ENCODE measurements at regions not wholly inside any gene's neighbourhood (a gene's known extent, or its start where the extent isn't known, plus 50 kb on each side); places are given as distances from the start of the nearest gene placed in this dataset.

DNA sequence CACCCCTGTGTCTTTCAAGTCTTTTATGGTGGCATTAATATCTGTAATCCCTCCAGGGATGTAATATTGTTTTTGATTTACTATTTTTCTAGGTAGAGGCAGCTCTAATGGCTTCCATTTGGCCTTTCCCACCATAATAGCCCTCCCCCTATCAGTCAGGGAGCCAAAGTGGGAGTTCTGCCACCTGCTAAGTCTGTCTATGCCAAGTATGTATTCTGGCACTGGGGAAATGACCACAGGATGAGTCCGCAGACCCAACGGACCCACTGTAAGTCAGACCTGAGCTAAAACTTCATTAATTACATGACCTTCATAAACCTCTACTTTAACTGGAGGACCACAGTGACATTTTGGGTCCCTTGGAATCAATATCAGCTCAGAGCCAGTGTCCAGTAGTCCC lies 77.1 kb downstream of the GBP6 start (continued):
- no peak for TF ChIP-seq TEF (CRISPR knock-in tag; IDR thresholded peaks at IDR 0.05)
- no peak for TF ChIP-seq ZNF75D (CRISPR knock-in tag; IDR thresholded peaks at IDR 0.05; ENCODE audit: borderline replicate concordance)
- TF ChIP-seq CENPT (CRISPR knock-in tag; IDR thresholded peaks at IDR 0.05; ENCODE audit: low read depth), result no peak
- TF ChIP-seq, protein P1, sequence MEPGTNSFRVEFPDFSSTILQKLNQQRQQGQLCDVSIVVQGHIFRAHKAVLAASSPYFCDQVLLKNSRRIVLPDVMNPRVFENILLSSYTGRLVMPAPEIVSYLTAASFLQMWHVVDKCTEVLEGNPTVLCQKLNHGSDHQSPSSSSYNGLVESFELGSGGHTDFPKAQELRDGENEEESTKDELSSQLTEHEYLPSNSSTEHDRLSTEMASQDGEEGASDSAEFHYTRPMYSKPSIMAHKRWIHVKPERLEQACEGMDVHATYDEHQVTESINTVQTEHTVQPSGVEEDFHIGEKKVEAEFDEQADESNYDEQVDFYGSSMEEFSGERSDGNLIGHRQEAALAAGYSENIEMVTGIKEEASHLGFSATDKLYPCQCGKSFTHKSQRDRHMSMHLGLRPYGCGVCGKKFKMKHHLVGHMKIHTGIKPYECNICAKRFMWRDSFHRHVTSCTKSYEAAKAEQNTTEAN (CRISPR knock-in tag; conservative IDR thresholded peaks at IDR 0.05), result no peak
- no peak for TF ChIP-seq ZKSCAN8 (CRISPR knock-in tag; IDR thresholded peaks at IDR 0.05; ENCODE audit: borderline replicate concordance)
- TF ChIP-seq LCORL (IDR thresholded peaks at IDR 0.05), result no peak
- no peak for TF ChIP-seq LCORL (CRISPR knock-in tag; IDR thresholded peaks at IDR 0.05)
- TF ChIP-seq HES4 (CRISPR knock-in tag; IDR thresholded peaks at IDR 0.05; ENCODE audit: borderline replicate concordance), result no peak
- TF ChIP-seq MYNN (CRISPR knock-in tag; IDR thresholded peaks at IDR 0.05; ENCODE audit: low read depth), result no peak

- Histone ChIP-seq H3K9me3 (ENCODE audit: low read length) (no peaks in the 10 kb centered on the region), H3K9ac (ENCODE audit: insufficient read depth, low read depth, low read length) (no peak overlapping the region), H3K4me2 (ENCODE audit: low read depth, low read length) (no peak overlapping the region), H3K4me1 (ENCODE audit: insufficient read depth, low read length) (no peaks in the 10 kb centered on the region), H3K27ac (ENCODE audit: extremely low read length, insufficient read depth, low read length) (no peak overlapping the region), H3K27me3 (ENCODE audit: control insufficient read depth in 1 of 2, insufficient read depth in 2 of 2, low read length in 2 of 2) (no peaks in the 10 kb centered on the region), H4K20me1 (ENCODE audit: insufficient read depth, low read length) (no peaks in the 10 kb centered on the region), H3K79me2 (ENCODE audit: insufficient read depth, low read length) (no peaks in the 10 kb centered on the region), H2AFZ (ENCODE audit: low read length) (no peak overlapping the region), H3K4me3 (replicated peaks in 1 of 3; ENCODE audit: insufficient read depth in 1 of 3, low read depth in 2 of 3, low read length in 3 of 3) (no peak overlapping the region), H3K36me3 (replicated peaks in 1 of 2; ENCODE audit: control insufficient read depth in 1 of 2, insufficient read depth in 2 of 2, low read length in 2 of 2) (no peaks in the 10 kb centered on the region)
- ChIA-PET CTCF (ENCODE audit: low intra/inter-chr PET ratio, low total read pairs) (no interaction called here), POLR2A (no interaction called here)
- intact Hi-C loops (cut with micrococcal nuclease; ENCODE audit: unreplicated experiment), result no loop called here
- no peak for DNase-seq (ENCODE audit: low spot score)
- FAIRE-seq, result no peak
- in situ Hi-C loops (cut with HindIII; ENCODE audit: extremely low pct_ligation_motif_present, low pct_unique_long_range_greater_than_20kb), result no loop called here
- no peak for ATAC-seq
- BruUV-seq (replicated peaks), result no TSS peak
- no peak for TF ChIP-seq MATR3 (CRISPR knock-in tag; IDR thresholded peaks at IDR 0.05)
- TF ChIP-seq ZFP82 (CRISPR knock-in tag; IDR thresholded peaks at IDR 0.05; ENCODE audit: borderline replicate concordance), result no peak
- TF ChIP-seq ZFX (CRISPR knock-in tag; IDR thresholded peaks at IDR 0.05; ENCODE audit: low read depth), result no peak
- no peak for TF ChIP-seq ETV5 (CRISPR knock-in tag; IDR thresholded peaks at IDR 0.05; ENCODE audit: borderline replicate concordance)
- no peak for TF ChIP-seq EP300 (IDR thresholded peaks at IDR 0.05; ENCODE audit: low read depth in 2 of 2, low read length in 2 of 2)
- TF ChIP-seq EP300 (CRISPR knock-in tag; IDR thresholded peaks at IDR 0.05; ENCODE audit: borderline replicate concordance), result no peak
- TF ChIP-seq CREBL2 (CRISPR knock-in tag; IDR thresholded peaks at IDR 0.05; ENCODE audit: borderline replicate concordance), result no peak
- no peak for TF ChIP-seq ZNF12 (CRISPR knock-in tag; IDR thresholded peaks at IDR 0.05)
- no peak for TF ChIP-seq BHLHE40 (IDR thresholded peaks at IDR 0.05; ENCODE audit: low read length)
- TF ChIP-seq JARID2 (CRISPR knock-in tag; IDR thresholded peaks at IDR 0.05; ENCODE audit: insufficient replicate concordance), result no peak
- no peak for TF ChIP-seq NR1H2 (CRISPR knock-in tag; IDR thresholded peaks at IDR 0.05; ENCODE audit: borderline replicate concordance, low read depth)
- TF ChIP-seq NFIB (CRISPR knock-in tag; IDR thresholded peaks at IDR 0.05; ENCODE audit: borderline replicate concordance), result no peak
- TF ChIP-seq RFXAP (CRISPR knock-in tag; IDR thresholded peaks at IDR 0.05; ENCODE audit: borderline replicate concordance), result no peak
- TF ChIP-seq ZNF747 (CRISPR knock-in tag; IDR thresholded peaks at IDR 0.05; ENCODE audit: borderline replicate concordance), result no peak
Observed at GRCh38 chr1:89444791-89445190, 79.8 kb upstream of the LRRC8B start.

Data from HepG2 (cell line).